ENCODE measurements at regions not wholly inside any gene's neighbourhood (a gene's known extent, or its start where the extent isn't known, plus 50 kb on each side); places are given as distances from the start of the nearest gene placed in this dataset.

DNA sequence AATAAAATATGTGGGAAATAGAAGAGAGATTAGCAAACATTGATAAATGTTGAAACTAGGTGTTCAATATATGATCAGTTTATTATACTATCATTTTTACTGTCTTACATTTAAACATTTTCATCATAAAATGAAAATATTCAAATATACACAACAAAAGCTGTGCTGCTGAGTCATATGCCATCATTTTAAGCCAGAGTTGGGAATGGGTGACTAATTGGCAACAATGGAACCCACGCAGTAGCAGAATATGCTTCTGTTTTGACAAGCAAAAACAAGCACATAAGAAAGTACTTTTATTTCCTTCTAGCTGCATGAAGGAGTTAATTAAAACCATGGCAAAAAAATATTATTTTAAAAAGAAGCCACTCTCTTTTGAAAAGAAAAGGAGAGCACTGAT, 340.0 kb upstream of the EDIL3 start:
- Mint-ChIP-seq H3K27ac (no peak overlapping the region), H3K4me3 (no peak overlapping the region), H3K9me3 (no peaks in the 10 kb centered on the region), H3K36me3 (ENCODE audit: low read depth) (no peaks in the 10 kb centered on the region), H3K27me3 (no peaks in the 10 kb centered on the region), H3K4me1 (ENCODE audit: low read depth) (no peaks in the 10 kb centered on the region)
- CTCF ChIA-PET: no interaction called here
- TF ChIP-seq, protein P1, sequence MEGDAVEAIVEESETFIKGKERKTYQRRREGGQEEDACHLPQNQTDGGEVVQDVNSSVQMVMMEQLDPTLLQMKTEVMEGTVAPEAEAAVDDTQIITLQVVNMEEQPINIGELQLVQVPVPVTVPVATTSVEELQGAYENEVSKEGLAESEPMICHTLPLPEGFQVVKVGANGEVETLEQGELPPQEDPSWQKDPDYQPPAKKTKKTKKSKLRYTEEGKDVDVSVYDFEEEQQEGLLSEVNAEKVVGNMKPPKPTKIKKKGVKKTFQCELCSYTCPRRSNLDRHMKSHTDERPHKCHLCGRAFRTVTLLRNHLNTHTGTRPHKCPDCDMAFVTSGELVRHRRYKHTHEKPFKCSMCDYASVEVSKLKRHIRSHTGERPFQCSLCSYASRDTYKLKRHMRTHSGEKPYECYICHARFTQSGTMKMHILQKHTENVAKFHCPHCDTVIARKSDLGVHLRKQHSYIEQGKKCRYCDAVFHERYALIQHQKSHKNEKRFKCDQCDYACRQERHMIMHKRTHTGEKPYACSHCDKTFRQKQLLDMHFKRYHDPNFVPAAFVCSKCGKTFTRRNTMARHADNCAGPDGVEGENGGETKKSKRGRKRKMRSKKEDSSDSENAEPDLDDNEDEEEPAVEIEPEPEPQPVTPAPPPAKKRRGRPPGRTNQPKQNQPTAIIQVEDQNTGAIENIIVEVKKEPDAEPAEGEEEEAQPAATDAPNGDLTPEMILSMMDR (IDR thresholded peaks at IDR 0.05): no peak
- no peaks in the 10 kb centered on the region for H3K36me3 ChIP-seq (ENCODE audit: insufficient read depth, low read length)
- no peaks in the 10 kb centered on the region for H3K27me3 ChIP-seq (ENCODE audit: control insufficient read depth in 1 of 2, insufficient read depth in 2 of 2, low read length in 2 of 2)
- H3K4me1 ChIP-seq (ENCODE audit: insufficient read depth, low read length): no peaks in the 10 kb centered on the region
- DNase-seq: no peak
- intact Hi-C loops (cut with DNase I, micrococcal nuclease): no loop called here
- no peak overlapping the region for H3K27ac ChIP-seq (ENCODE audit: low read depth in 1 of 2, low read length in 2 of 2)
- peaks cover 0 to 4% of the 10 kb centered on the region in 2 experiments for H3K9me3 ChIP-seq (ENCODE audit: control insufficient read depth in 1 of 2, insufficient read depth in 1 of 2, low read length in 2 of 2)
- POLR2A ChIA-PET: no interaction called here
- ATAC-seq (ENCODE audit: poor library complexity): no peak
- H3K4me3 ChIP-seq (ENCODE audit: low read length): no peak overlapping the region

DNA sequence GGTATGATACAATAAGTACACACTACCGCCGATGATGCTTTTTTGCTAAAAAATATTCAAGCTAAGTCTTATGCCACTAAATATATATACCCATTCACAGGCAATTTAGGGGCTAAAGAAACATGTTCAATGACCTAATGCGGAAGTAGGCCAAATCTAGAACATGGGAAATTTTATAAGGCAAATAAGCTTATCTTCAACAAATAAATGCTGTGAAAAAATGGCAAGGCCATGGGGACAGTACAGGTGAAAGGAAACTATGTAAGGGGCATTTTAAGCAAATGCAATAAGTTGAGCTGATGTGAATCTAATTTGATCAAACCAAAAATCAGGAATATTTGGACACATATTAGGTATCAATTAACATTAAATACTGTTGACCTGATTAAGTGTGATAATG, 339.5 kb upstream of the EDIL3 start:
- H3K4me3 ChIP-seq (ENCODE audit: low read length): no peak overlapping the region
- DNase-seq: no peak
- Mint-ChIP-seq H3K9me3 (no peaks in the 10 kb centered on the region), H3K4me1 (ENCODE audit: low read depth) (no peaks in the 10 kb centered on the region), H3K27me3 (no peaks in the 10 kb centered on the region), H3K36me3 (ENCODE audit: low read depth) (no peaks in the 10 kb centered on the region), H3K27ac (no peak overlapping the region), H3K4me3 (no peak overlapping the region)
- TF ChIP-seq, protein P1 (IDR thresholded peaks at IDR 0.05): no peak
- no peaks in the 10 kb centered on the region for H3K4me1 ChIP-seq (ENCODE audit: insufficient read depth, low read length)
- ChIA-PET POLR2A (no interaction called here), CTCF (no interaction called here)
- H3K27me3 ChIP-seq (ENCODE audit: control insufficient read depth in 1 of 2, insufficient read depth in 2 of 2, low read length in 2 of 2): no peaks in the 10 kb centered on the region
- peaks cover 0 to 4% of the 10 kb centered on the region in 2 experiments for H3K9me3 ChIP-seq (ENCODE audit: control insufficient read depth in 1 of 2, insufficient read depth in 1 of 2, low read length in 2 of 2)
- H3K36me3 ChIP-seq (ENCODE audit: insufficient read depth, low read length): no peaks in the 10 kb centered on the region
- intact Hi-C loops (cut with DNase I, micrococcal nuclease): no loop called here
- H3K27ac ChIP-seq (ENCODE audit: low read depth in 1 of 2, low read length in 2 of 2): no peak overlapping the region
- ATAC-seq (ENCODE audit: poor library complexity): no peak

DNA sequence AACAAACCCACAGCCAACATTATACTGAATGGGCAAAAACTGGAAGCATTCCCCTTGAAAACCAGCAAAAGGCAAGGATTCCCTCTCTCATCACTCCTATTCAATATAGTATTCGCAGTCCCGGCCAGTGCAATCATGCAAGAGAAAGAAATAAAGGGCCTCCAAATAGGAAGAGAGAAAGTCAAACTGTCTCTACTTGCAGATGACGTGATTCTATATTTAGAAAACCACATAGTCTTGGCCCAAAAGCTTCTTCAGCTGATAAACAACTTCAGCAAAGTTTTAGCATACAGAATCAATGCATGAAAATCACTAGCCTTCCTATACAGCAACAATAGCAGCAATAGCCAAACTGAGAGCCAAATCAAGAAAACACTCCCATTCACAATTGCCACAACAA, 333.7 kb upstream of the EDIL3 start:
- ATAC-seq (ENCODE audit: poor library complexity) (no peak), DNase-seq (no peak)
- Mint-ChIP-seq H3K27ac (no peak overlapping the region), H3K9me3 (peaks cover 10% of the 10 kb centered on the region), H3K36me3 (ENCODE audit: low read depth) (no peaks in the 10 kb centered on the region), H3K27me3 (no peaks in the 10 kb centered on the region), H3K4me1 (ENCODE audit: low read depth) (no peaks in the 10 kb centered on the region), H3K4me3 (no peak overlapping the region)
- TF ChIP-seq, protein P1 (IDR thresholded peaks at IDR 0.05): no peak
- ChIA-PET POLR2A (no interaction called here), CTCF (no interaction called here)
- H3K4me1 ChIP-seq (ENCODE audit: insufficient read depth, low read length): no peaks in the 10 kb centered on the region
- intact Hi-C loops (cut with DNase I, micrococcal nuclease): no loop called here
- H3K4me3 ChIP-seq (ENCODE audit: low read length): no peak overlapping the region
- peaks cover 0 to 4% of the 10 kb centered on the region in 2 experiments for H3K9me3 ChIP-seq (ENCODE audit: control insufficient read depth in 1 of 2, insufficient read depth in 1 of 2, low read length in 2 of 2)
- no peaks in the 10 kb centered on the region for H3K27me3 ChIP-seq (ENCODE audit: control insufficient read depth in 1 of 2, insufficient read depth in 2 of 2, low read length in 2 of 2)
- no peaks in the 10 kb centered on the region for H3K36me3 ChIP-seq (ENCODE audit: insufficient read depth, low read length)
- H3K27ac ChIP-seq (ENCODE audit: low read depth in 1 of 2, low read length in 2 of 2): no peak overlapping the region
